Testis (tissue), 2 donors: ENCODE measurements at regions not wholly inside any gene's neighbourhood (a gene's known extent, or its start where the extent isn't known, plus 50 kb on each side); places are given as distances from the start of the nearest gene placed in this dataset.

ENCODE experiments used
- DNase-seq: peaks from one replicate; pipeline ENCODE4 v3.0.0-alpha.2; 2019
- H3K27ac ChIP-seq, 2 donors: fragments of 200-600 bp; sonication (generic); one replicate each; pipeline ENCODE4 v1.5.1; 2019
- H3K27me3 ChIP-seq: fragments of 200-600 bp; sonication (generic); one replicate; pipeline ENCODE4 v1.5.1; 2019
- H3K36me3 ChIP-seq: fragments of 200-600 bp; sonication (generic); one replicate; pipeline ENCODE4 v1.5.1; 2017; ENCODE audit warnings: low read depth; ENCODE audit errors: missing control alignments
- H3K4me1 ChIP-seq: fragments of 200-600 bp; sonication (generic); one replicate; pipeline ENCODE4 v1.5.1; 2019
- H3K4me3 ChIP-seq, 2 donors: fragments of 200-600 bp; sonication (generic); one replicate each; pipeline ENCODE4 v1.5.1; 2017 to 2019
- H3K9me3 ChIP-seq: fragments of 200-600 bp; sonication (generic); one replicate; pipeline ENCODE4 v1.5.1; 2017
- CTCF ChIP-seq, 3 experiments: fragments of 450-650 bp in 2 of 3; fragments of 200-600 bp in 1 of 3; sonication (generic) in 1 of 3; IDR thresholded peaks; one replicate each; pipeline ENCODE4 v1.5.1; 2016 to 2019; ENCODE audit warnings: antibody characterized with exemption in 3 of 3, mild to moderate bottlenecking in 2 of 3, moderate library complexity in 1 of 3
- POLR2A ChIP-seq: fragments of 450-650 bp; IDR thresholded peaks from one replicate; pipeline ENCODE4 v1.6.1; 2017; ENCODE audit warnings: antibody characterized with exemption, mild to moderate bottlenecking, moderate library complexity
- WGBS, 2 donors: methylation state at CpG; one replicate each; pipeline ENCODE4 v1.1.5; 2018; 5-methylcytosine and 5-hydroxymethylcytosine counted together
- intact Hi-C: fragments of 100-400 bp; cut with DNase I; formaldehyde crosslinking; loops from one replicate; pipeline ENCODE4 v1.15.1; 2023; ENCODE audit warnings: low total_unique reads

DNA sequence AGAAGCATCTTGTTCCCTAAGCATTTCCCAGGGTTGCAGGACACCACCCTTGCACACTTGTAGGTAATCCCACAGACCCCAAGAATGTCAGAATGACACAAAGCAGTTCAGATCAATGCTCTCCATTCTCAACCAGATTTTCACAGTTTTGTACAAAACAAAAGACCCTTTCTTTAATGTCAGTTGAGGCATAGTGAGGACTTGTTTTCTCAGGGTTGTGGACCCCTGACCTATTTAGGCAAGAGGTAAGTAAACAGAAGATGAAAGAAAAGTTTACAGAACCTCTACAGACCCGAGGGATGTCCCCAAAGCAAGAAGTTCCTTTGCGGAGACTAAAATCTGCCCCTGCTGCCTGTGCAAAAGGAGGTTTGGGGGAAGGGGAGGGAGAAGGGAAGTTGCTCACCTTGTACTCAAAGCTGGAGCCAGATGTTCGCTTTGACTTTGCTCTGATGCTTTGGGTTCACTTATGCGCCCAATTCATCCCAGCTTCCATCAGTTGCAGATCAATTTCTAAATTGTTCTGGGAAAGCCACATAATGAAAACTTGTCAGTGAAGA is 635.4 kb downstream of the EPHA4 start:
- Histone ChIP-seq H3K27me3 (no peaks in the 10 kb centered on the region), H3K9me3 (no peaks in the 10 kb centered on the region), H3K4me1 (no peaks in the 10 kb centered on the region), H3K27ac (no peak overlapping the region), H3K36me3 (no peaks in the 10 kb centered on the region), H3K4me3 (no peak overlapping the region)
- no peak for DNase-seq
- WGBS, 2 donors = 78 to 87% methylated on average over 4 of the region's 4 CpGs
- no peak for TF ChIP-seq CTCF (IDR thresholded peaks at IDR 0.05)
- TF ChIP-seq POLR2A = no peak
- intact Hi-C loops = no loop called here

DNA sequence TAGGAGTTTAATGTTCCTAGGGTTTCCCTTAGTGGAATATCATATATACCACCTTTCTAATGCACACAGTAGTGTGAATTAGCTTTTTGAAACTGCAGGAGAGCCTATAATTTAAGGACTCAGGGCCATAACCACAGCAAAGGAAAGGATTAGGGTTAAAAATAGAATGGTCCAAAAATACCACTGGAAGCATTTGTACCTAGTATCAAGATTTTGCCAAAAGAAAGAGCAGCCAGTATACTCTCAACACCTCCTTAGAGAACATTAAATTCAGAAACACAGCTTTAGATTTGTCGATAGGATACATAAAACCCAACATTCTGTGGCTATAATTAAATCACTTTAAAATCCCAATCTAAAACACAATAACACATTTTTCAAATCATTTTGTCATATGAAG is 634.9 kb downstream of the EPHA4 start:
- Histone ChIP-seq H3K4me1 (no peaks in the 10 kb centered on the region), H3K27ac (no peak overlapping the region), H3K27me3 (no peaks in the 10 kb centered on the region), H3K9me3 (no peaks in the 10 kb centered on the region), H3K4me3 (no peak overlapping the region), H3K36me3 (no peaks in the 10 kb centered on the region)
- TF ChIP-seq POLR2A (no peak), CTCF (IDR thresholded peaks at IDR 0.05) (no peak)
- intact Hi-C loops = no loop called here
- WGBS, 2 donors = 48 to 70% methylated on average over 1 of the region's 1 CpG
- DNase-seq = no peak

DNA sequence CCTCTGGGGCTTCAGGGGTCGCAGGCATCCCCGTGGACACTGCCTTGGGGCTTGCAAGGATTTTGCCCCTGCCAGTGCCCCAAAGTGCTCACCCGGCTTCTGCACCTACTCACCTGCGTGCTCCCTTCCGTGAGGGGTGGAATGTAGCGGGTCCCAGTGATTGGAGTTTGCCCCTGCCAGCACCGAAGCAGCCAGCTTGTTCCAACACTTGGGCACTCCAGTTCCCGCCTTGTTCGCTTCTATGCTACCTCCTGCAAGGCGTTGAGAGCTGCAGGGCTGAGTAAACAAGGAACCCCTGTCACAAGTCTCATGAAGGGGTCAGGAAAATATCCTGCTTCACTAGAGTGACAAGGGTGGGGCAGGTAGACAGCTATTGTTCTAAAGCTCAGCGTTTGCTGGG is 631.5 kb downstream of the EPHA4 start:
- H3K4me3 ChIP-seq = no peak overlapping the region
- no peaks in the 10 kb centered on the region for H3K9me3 ChIP-seq
- WGBS, 2 donors = 78 to 81% methylated on average over 11 of the region's 11 CpGs
- no peaks in the 10 kb centered on the region for H3K36me3 ChIP-seq
- no peaks in the 10 kb centered on the region for H3K27me3 ChIP-seq
- DNase-seq = no peak
- intact Hi-C loops = no loop called here
- no peak overlapping the region for H3K27ac ChIP-seq
- no peaks in the 10 kb centered on the region for H3K4me1 ChIP-seq
- TF ChIP-seq CTCF (IDR thresholded peaks at IDR 0.05) (no peak), POLR2A (no peak)

DNA sequence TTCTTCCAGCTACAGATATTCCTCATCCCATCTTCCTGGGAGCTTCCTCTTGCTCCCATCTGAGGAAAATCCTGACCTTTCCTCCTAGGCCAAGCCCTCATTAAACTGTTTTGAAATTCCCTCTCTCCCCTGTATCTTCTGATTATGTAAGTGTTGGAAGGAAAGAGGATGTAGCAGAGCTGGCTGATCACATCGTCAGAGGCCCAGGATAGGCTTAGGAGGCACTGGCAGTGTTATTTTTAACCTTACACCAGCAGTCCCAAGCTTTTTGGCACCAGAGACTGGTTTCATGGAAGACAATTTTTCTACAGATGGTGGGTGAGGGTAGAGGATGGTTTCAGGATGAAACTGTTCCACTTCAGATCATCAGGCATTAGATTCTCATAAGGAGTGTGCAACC is 630.4 kb downstream of the EPHA4 start:
- no peak overlapping the region for H3K4me3 ChIP-seq
- no peak for DNase-seq
- 56 to 72% methylated on average over 1 of the region's 1 CpG for WGBS, 2 donors

More for the DNA sequence above, 630.4 kb downstream of the EPHA4 start:
- H3K4me1 ChIP-seq = no peaks in the 10 kb centered on the region
- no peaks in the 10 kb centered on the region for H3K36me3 ChIP-seq
- no peaks in the 10 kb centered on the region for H3K9me3 ChIP-seq
- intact Hi-C loops = no loop called here
- TF ChIP-seq CTCF (IDR thresholded peaks at IDR 0.05) = no peak
- TF ChIP-seq POLR2A = no peak
- no peak overlapping the region for H3K27ac ChIP-seq
- no peaks in the 10 kb centered on the region for H3K27me3 ChIP-seq
